ENCODE measurements at regions not wholly inside any gene's neighbourhood (a gene's known extent, or its start where the extent isn't known, plus 50 kb on each side); places are given as distances from the start of the nearest gene placed in this dataset.

DNA sequence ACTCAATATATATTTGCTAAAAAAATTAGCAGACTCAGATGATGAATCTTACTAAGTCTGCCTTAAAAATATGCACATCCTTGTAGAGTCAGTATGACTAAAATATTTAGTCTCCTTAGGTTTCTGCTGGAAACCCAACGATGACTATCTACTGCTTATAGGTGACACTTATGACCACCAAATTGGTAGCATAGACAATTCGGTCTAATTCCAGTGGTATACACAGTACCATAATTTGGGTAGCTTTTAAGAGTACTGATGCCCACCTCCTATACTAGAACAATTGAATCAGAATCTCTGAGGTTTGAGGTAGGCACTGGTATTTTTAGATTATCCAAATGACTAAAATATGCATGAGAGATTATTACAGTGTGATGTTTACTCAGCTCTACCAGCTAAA is 740.8 kb upstream of the ZEB2 start:
- Histone ChIP-seq H3K36me3 (ENCODE audit: insufficient read depth, low read length) (no peaks in the 10 kb centered on the region), H2AFZ (ENCODE audit: low read length, unreplicated experiment) (no peak overlapping the region), H3K4me1 (ENCODE audit: control insufficient read depth, insufficient read depth, low read length, unreplicated experiment) (no peaks in the 10 kb centered on the region), H3K79me2 (ENCODE audit: control insufficient read depth, insufficient read depth, low read length, unreplicated experiment) (no peaks in the 10 kb centered on the region), H3K4me3 (ENCODE audit: low read depth, low read length) (no peak overlapping the region), H3K27me3 (ENCODE audit: insufficient read depth, low read length) (no peaks in the 10 kb centered on the region), H3K27ac (ENCODE audit: low read depth, low read length) (no peak overlapping the region)

DNA sequence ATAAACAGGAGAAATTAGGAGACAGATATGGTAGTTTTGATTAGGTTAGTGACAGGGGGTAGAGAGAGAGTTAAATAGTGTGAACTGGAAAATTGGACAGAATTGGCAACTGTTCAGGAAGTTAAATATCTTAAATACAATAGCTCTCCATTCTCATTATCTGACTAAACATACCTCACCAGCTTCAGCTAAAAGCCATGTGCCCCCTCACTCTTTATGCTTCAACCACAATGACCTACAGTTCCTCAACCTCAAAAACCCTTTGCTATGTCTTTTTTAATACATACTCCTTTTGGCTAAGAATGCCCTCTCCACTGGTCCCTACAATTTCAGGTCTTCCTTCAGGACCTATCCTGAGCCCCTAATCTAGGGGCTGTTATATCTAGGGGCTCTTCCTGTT is 740.2 kb upstream of the ZEB2 start:
- no peaks in the 10 kb centered on the region for H3K79me2 ChIP-seq (ENCODE audit: control insufficient read depth, insufficient read depth, low read length, unreplicated experiment)
- H3K4me1 ChIP-seq (ENCODE audit: control insufficient read depth, insufficient read depth, low read length, unreplicated experiment), result no peaks in the 10 kb centered on the region
- no peak overlapping the region for H3K27ac ChIP-seq (ENCODE audit: low read depth, low read length)
- H3K36me3 ChIP-seq (ENCODE audit: insufficient read depth, low read length), result no peaks in the 10 kb centered on the region
- H2AFZ ChIP-seq (ENCODE audit: low read length, unreplicated experiment), result no peak overlapping the region
- H3K27me3 ChIP-seq (ENCODE audit: insufficient read depth, low read length), result no peaks in the 10 kb centered on the region
- no peak overlapping the region for H3K4me3 ChIP-seq (ENCODE audit: low read depth, low read length)

DNA sequence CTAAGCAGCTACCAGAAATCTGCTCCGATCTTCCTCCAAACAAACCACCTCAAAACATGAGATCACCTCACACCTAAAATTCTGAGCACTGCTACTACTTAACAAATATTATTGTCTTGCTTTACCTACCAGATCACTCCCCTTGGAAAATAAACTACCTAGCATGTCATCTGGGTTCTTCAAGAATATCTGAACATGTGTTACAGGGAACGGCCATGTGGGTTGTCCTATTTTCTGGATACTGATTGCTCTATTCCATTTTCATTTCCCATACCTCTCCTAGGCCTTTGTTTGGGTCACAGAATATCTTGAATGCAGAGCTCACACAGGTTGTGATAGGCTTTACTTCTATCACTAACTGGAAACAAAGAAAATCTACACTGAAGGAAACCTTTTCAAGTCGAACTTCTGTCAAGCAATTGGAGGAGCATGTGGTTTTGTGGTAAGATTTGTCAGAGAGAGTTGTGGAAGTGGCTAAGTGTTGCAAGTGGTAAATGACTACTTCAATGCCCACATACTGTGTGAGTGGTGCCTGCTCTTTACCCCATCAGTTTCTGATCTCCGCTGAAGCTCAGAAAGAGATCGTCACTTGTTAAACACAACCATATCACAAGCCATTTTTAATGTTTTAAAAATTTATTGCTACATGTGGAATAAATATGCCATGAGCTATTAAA is 739.1 kb upstream of the ZEB2 start:
- Histone ChIP-seq H3K4me1 (ENCODE audit: control insufficient read depth, insufficient read depth, low read length, unreplicated experiment) (no peaks in the 10 kb centered on the region), H2AFZ (ENCODE audit: low read length, unreplicated experiment) (no peak overlapping the region), H3K4me3 (ENCODE audit: low read depth, low read length) (no peak overlapping the region), H3K79me2 (ENCODE audit: control insufficient read depth, insufficient read depth, low read length, unreplicated experiment) (no peaks in the 10 kb centered on the region), H3K27me3 (ENCODE audit: insufficient read depth, low read length) (no peaks in the 10 kb centered on the region), H3K27ac (ENCODE audit: low read depth, low read length) (no peak overlapping the region), H3K36me3 (ENCODE audit: insufficient read depth, low read length) (no peaks in the 10 kb centered on the region)

DNA sequence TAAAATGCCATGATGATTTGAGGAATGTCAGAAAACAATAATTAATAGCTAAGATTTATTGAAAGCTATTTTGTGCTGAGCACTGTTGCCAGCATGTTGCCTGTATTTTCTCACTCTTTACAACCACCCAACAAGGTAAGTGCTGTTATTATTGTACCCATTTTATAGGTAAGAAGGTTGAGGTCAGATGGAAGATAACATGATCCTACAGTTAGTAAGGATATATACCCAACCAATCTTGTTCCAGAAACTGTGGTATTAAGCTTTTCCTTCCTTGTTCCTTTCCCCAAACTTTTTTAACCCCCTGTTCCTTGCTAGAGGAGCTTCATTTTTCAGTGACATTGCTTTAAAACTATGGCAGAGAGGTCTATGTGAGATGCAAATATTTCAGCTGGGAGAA is 738.0 kb upstream of the ZEB2 start:
- Histone ChIP-seq H3K4me1 (ENCODE audit: control insufficient read depth, insufficient read depth, low read length, unreplicated experiment) (no peaks in the 10 kb centered on the region), H3K4me3 (ENCODE audit: low read depth, low read length) (no peak overlapping the region), H3K79me2 (ENCODE audit: control insufficient read depth, insufficient read depth, low read length, unreplicated experiment) (no peaks in the 10 kb centered on the region), H3K36me3 (ENCODE audit: insufficient read depth, low read length) (no peaks in the 10 kb centered on the region), H2AFZ (ENCODE audit: low read length, unreplicated experiment) (no peak overlapping the region), H3K27me3 (ENCODE audit: insufficient read depth, low read length) (no peaks in the 10 kb centered on the region), H3K27ac (ENCODE audit: low read depth, low read length) (no peak overlapping the region)

DNA sequence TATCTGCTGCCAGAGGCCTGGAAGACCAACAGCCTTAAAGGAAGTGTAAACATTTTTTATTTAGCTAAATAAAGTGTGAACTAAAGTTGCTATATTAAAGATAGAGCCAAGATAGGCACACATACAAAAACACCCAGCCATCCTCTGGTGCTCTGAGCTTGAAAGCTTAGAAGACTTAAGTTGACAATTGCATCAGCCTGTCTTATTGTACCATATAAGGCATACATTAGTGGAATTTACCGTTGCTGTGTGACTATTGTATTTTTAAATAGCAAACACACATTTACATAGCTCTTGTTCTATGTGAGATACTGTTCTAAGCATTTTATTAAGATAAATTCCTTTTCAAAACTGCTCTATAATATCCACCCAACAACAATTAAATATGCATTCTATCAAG is 736.6 kb upstream of the ZEB2 start:
- Histone ChIP-seq H3K4me3 (ENCODE audit: low read depth, low read length) (no peak overlapping the region), H3K36me3 (ENCODE audit: insufficient read depth, low read length) (no peaks in the 10 kb centered on the region), H3K4me1 (ENCODE audit: control insufficient read depth, insufficient read depth, low read length, unreplicated experiment) (no peaks in the 10 kb centered on the region), H3K27ac (ENCODE audit: low read depth, low read length) (no peak overlapping the region), H3K79me2 (ENCODE audit: control insufficient read depth, insufficient read depth, low read length, unreplicated experiment) (no peaks in the 10 kb centered on the region), H2AFZ (ENCODE audit: low read length, unreplicated experiment) (no peak overlapping the region), H3K27me3 (ENCODE audit: insufficient read depth, low read length) (no peaks in the 10 kb centered on the region)

DNA sequence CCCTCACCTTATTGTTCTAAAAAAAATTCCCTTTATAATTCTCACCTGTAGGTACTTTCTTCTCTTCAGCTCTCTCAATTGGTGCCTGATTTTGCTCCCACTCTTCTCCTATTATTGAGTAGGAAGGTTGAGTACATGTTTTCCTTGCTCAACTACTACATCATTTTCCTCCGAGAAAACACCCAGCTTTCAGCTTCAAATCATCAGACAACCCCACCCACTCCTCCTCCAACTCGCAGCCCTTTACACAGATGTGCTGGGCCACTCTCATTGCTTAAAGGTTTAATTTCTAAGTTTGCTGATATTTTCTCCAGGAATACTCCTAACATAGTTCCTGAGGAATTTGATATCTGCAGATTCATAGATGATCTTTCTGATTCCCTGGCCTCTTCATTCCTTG is 734.4 kb upstream of the ZEB2 start:
- H3K36me3 ChIP-seq (ENCODE audit: insufficient read depth, low read length), result no peaks in the 10 kb centered on the region
- no peak overlapping the region for H3K4me3 ChIP-seq (ENCODE audit: low read depth, low read length)
- H3K27ac ChIP-seq (ENCODE audit: low read depth, low read length), result no peak overlapping the region
- H3K27me3 ChIP-seq (ENCODE audit: insufficient read depth, low read length), result no peaks in the 10 kb centered on the region
- no peaks in the 10 kb centered on the region for H3K4me1 ChIP-seq (ENCODE audit: control insufficient read depth, insufficient read depth, low read length, unreplicated experiment)
- no peaks in the 10 kb centered on the region for H3K79me2 ChIP-seq (ENCODE audit: control insufficient read depth, insufficient read depth, low read length, unreplicated experiment)
- no peak overlapping the region for H2AFZ ChIP-seq (ENCODE audit: low read length, unreplicated experiment)

DNA sequence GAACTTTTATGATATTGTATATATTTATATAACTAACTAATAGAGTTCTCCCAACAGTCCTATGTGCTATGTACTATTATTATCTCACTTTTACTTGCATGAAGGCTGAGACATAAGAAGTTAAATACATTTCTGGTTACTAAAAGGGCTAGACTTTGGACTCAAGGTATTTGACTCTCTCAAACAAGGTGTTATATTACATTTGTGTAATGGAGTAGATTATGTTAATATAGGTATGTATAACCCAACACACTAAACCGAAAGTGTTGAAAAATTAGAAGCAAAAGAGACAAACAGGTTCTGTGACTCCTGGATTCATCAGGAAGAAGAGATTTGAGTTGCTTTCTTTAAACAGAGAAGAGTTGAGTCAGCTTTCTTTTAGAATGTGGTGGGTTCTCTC is 733.6 kb upstream of the ZEB2 start:
- H3K36me3 ChIP-seq (ENCODE audit: insufficient read depth, low read length), result no peaks in the 10 kb centered on the region
- H3K27me3 ChIP-seq (ENCODE audit: insufficient read depth, low read length), result no peaks in the 10 kb centered on the region
- no peak overlapping the region for H3K27ac ChIP-seq (ENCODE audit: low read depth, low read length)
- H3K79me2 ChIP-seq (ENCODE audit: control insufficient read depth, insufficient read depth, low read length, unreplicated experiment), result no peaks in the 10 kb centered on the region
- no peak overlapping the region for H3K4me3 ChIP-seq (ENCODE audit: low read depth, low read length)
- H3K4me1 ChIP-seq (ENCODE audit: control insufficient read depth, insufficient read depth, low read length, unreplicated experiment), result no peaks in the 10 kb centered on the region
- no peak overlapping the region for H2AFZ ChIP-seq (ENCODE audit: low read length, unreplicated experiment)

DNA sequence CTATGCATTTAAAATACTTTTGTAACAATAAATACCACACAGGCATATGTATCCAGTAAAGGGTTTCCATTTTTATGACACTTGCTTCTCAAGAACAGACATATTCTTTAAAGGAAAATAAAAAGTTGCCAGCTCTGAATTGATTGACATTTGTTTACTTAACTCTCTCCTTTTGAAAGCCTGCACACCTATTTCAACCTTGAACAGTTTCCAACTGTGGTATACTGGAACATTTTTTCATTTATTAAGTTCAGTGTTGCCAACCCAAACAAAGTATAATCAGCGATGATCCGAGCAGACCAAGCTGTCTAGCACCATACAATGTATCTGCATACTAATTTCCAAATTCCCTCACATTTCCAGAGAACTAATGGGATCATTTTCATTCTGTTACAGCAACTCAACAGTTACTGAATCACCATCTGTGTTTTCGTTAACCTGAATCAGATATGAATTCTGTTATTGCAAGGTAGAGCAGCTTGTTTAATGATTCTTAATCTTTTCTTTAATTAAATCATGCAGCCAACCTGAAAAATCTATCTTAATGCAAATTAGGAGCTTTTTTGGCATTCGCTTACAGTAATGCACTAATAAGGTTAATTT is 725.5 kb upstream of the ZEB2 start:
- H3K27me3 ChIP-seq (ENCODE audit: insufficient read depth, low read length), result no peaks in the 10 kb centered on the region
- H3K36me3 ChIP-seq (ENCODE audit: insufficient read depth, low read length), result no peaks in the 10 kb centered on the region
- no peak overlapping the region for H3K27ac ChIP-seq (ENCODE audit: low read depth, low read length)
- no peaks in the 10 kb centered on the region for H3K79me2 ChIP-seq (ENCODE audit: control insufficient read depth, insufficient read depth, low read length, unreplicated experiment)
- no peaks in the 10 kb centered on the region for H3K4me1 ChIP-seq (ENCODE audit: control insufficient read depth, insufficient read depth, low read length, unreplicated experiment)
- no peak overlapping the region for H3K4me3 ChIP-seq (ENCODE audit: low read depth, low read length)
- no peak overlapping the region for H2AFZ ChIP-seq (ENCODE audit: low read length, unreplicated experiment)

DNA sequence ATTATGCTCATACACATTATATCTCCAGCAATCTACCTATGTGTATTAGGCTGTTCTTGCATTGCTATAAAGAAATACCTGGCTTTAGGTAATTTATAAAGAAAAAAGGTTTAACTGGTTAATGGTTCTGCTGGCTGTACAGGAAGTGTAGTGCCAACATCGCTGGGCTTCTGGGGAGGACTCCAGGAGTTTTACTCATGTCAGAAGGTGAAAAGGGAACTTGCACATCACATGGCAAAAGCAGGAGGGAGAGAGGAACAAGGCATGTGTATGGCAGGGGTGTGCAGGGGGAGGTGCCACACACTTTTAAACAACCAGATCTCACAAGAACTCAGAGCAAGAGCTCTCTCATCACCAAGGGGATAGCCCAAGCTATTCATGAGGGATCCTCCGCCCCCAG is 715.4 kb upstream of the ZEB2 start:
- Histone ChIP-seq H3K27me3 (ENCODE audit: insufficient read depth, low read length) (no peaks in the 10 kb centered on the region), H3K36me3 (ENCODE audit: insufficient read depth, low read length) (no peaks in the 10 kb centered on the region), H3K4me1 (ENCODE audit: control insufficient read depth, insufficient read depth, low read length, unreplicated experiment) (no peaks in the 10 kb centered on the region), H3K79me2 (ENCODE audit: control insufficient read depth, insufficient read depth, low read length, unreplicated experiment) (no peaks in the 10 kb centered on the region), H3K4me3 (ENCODE audit: low read depth, low read length) (no peak overlapping the region), H2AFZ (ENCODE audit: low read length, unreplicated experiment) (no peak overlapping the region), H3K27ac (ENCODE audit: low read depth, low read length) (no peak overlapping the region)

DNA sequence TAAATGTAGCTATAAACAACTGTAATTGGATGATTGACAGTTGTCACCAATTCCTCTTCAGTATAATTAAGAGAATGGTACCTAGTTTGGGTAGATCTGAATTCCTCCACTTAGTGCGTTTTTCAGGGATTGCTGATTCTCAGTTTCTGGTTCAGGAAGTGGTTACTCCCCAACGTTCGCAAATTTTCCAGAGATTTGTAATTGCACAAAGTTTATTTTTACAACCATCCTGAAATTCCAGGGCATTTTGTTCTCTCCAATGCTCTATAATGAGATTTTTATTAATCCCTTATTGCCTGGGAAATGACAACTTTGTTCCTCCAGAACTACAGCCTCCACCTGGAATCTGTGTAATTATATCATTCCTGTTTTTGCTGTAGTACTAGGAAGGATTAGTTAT is 710.6 kb upstream of the ZEB2 start:
- Histone ChIP-seq H2AFZ (ENCODE audit: low read length, unreplicated experiment) (no peak overlapping the region), H3K4me1 (ENCODE audit: control insufficient read depth, insufficient read depth, low read length, unreplicated experiment) (no peaks in the 10 kb centered on the region), H3K79me2 (ENCODE audit: control insufficient read depth, insufficient read depth, low read length, unreplicated experiment) (no peaks in the 10 kb centered on the region)

DNA sequence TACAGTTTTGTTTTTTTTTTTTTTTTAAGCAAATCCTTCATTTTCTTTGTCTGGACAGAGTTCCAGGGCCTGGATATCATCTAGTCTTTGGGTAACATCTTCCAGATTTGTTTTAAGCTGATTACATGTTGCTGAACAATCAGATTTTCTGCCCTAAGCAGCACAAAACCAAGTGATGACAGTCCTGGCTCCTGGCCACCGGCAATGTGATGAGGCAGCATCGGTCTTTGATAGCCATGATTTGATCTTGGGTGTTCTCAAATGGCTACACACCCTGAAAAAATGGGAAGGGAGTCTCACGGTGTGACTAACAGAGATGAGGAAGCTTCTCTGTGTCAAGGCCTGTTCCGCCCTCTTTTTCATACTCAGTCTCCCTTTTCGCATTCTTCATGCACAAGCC is 708.6 kb upstream of the ZEB2 start:
- H3K79me2 ChIP-seq (ENCODE audit: control insufficient read depth, insufficient read depth, low read length, unreplicated experiment), result no peaks in the 10 kb centered on the region
- no peak overlapping the region for H2AFZ ChIP-seq (ENCODE audit: low read length, unreplicated experiment)
- H3K27ac ChIP-seq (ENCODE audit: low read depth, low read length), result no peak overlapping the region
- H3K27me3 ChIP-seq (ENCODE audit: insufficient read depth, low read length), result no peaks in the 10 kb centered on the region
- no peak overlapping the region for H3K4me3 ChIP-seq (ENCODE audit: low read depth, low read length)
- H3K36me3 ChIP-seq (ENCODE audit: insufficient read depth, low read length), result no peaks in the 10 kb centered on the region
- no peaks in the 10 kb centered on the region for H3K4me1 ChIP-seq (ENCODE audit: control insufficient read depth, insufficient read depth, low read length, unreplicated experiment)

More for the DNA sequence above, 710.6 kb upstream of the ZEB2 start:
- no peaks in the 10 kb centered on the region for H3K27me3 ChIP-seq (ENCODE audit: insufficient read depth, low read length)
- H3K27ac ChIP-seq (ENCODE audit: low read depth, low read length), result no peak overlapping the region
- no peaks in the 10 kb centered on the region for H3K36me3 ChIP-seq (ENCODE audit: insufficient read depth, low read length)
- H3K4me3 ChIP-seq (ENCODE audit: low read depth, low read length), result no peak overlapping the region
